Activated CD4-positive, alpha-beta T cell treated with anti-CD3 and anti-CD28 coated beads for 1 hour (primary cell): ENCODE measurements at regions not wholly inside any gene's neighbourhood (a gene's known extent, or its start where the extent isn't known, plus 50 kb on each side); places are given as distances from the start of the nearest gene placed in this dataset.

Experiments used
- DNase-seq: peaks from one replicate; pipeline ENCODE4 v3.0.0-alpha.2; 2020

DNA sequence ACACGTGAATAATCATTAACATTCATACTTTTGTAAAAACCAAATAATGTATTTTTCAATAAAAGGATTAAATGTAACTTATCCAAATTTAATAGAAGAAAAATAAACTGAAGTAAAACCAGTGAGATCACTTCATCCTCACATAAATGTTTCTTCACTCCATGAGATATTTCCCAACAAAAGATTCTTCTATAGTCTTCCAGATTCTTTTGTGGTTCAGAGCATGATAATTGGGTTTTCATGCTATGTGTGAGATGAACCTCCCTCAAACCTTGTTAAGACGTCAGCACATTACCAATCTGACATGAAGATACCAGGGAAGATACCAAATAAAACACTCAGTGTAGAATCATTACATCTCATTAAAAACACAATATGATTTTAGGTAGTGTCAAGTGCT lies 62.9 kb upstream of the OXGR1 start:
- DNase-seq: no peak

DNA sequence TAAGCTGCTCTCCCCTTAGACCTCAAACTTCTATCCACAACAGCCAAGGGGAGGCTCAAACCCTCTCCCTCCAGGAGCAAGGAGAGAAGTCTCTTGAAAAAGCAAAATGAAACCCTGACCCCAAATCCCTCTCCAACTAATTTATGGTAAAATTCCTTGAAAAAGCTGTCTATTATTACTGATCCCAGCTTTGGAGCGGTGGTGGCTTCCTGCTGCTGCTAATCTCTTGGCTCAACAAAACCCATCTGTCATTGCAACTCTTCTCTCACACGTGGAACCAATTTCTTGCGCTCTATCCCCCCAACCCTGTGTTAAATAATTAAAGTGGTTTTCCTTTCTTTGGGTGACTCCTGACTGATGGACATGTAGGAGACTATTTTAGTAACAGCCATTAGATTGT lies 64.1 kb upstream of the OXGR1 start:
- DNase-seq: no peak

DNA sequence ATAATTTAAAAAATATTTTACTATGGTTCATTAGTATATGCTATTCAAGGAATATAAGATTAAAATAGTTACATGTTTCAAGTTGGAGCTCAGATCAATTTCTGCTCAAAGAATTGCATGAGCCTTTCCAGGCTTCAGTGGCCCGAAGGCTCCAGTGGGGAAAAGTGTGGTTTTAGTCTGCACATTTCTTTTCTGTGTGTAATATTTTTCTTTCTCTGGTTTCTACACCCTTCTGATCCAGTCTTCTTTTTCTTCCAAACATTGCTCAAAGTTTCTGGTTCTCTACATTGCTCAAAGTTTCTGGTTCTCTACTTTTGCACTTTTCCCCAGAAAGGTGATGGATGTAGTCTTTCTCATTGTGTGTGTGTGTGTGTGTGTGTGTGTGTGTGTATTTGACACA lies 64.7 kb upstream of the OXGR1 start:
- DNase-seq: no peak

DNA sequence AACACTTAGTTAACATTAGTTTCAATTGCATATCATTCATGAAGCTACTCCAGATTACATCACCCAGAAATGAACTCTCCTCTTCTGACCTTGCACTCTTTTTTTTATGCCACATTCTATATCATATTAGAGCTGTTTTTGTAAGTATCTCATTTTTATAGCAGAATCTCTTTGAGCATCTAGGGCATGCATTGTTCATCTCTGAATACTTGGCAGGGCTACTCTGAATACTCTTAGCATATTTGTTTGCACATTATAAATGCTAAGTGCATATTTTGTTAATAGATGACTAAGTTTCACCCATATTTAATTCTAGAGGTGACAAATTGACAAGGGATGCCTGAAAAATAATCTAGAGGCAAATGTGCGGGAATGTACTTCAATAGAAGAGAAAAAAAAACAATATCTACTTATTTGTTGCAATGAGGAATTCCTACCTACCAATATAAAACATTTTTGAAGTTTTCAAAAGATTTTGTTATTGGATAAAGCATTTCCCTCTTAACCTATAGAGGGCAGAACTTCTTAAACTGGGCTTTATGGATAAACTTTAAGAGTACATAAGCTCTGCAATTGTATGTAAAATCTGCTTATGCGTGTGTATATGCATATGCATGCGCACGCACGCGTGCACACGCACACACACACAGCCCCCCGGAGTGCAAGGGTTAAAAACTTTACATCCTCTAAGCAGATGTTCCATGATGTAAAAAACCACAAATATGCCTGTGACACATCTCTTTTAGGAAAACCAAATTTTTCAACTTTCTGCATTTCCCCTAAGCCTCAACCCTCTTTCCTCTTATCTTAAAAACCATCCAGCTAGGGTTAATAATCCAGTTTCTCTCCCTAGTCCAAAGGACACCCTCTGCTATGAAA lies 73.0 kb upstream of the OXGR1 start:
- DNase-seq: no peak

DNA sequence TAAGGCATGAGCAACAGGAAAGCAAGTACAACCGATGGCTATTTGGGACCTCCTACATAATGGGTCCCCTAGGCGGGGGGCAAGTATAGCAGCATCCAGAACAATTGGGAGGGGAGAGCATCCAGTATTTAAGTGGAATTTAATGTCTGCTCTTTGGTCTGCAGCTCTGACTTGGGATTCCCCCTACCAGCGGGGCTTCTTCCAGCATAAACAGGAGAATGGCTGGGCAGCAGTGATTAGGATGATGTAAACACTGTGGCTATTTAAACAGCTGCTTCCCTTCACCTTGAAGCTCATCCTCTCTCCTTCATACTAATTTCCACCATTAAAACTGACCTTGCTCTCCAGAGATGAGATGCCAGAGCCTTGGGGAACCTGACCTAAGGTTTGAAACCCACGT lies 73.9 kb upstream of the OXGR1 start:
- DNase-seq: no peak

DNA sequence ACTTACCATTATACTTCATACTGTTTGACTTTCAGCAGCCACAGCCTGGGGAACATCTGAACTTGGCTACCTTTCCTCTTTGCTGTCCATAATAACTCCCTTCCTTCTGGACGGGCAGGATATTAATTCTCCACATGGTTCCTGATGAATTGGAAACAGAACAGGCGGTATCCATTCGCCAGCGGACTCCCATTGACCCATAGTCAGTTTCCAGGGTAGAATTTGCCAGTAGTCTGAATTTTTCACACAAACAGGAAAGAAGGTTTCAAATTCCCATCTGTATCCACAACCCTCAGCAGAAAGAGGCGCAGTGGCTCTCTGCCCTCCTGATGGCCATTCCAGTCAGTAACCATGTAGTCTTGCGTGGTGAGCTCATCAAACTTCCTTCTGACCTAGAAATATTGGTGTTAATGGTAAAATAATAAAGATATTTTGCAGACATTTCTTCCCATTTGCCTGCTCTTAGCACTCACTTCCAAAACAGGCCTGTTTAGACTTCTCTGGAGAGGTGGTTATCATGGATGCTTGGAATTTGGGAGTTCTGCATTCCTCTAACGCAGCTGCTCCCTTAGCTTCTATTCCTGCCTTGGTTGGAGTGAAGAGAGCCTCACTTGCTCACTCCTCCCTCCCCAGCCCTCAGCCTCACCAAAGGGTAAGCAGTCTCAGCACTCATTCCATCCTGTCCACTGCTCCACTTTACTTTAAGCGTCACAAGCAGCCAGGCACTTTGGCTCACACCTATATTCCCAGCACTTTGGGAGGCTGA lies 75.0 kb upstream of the OXGR1 start:
- DNase-seq: no peak

GRCh38 chr13:97072297-97072696 lies 78.0 kb upstream of the OXGR1 start:
- DNase-seq: no peak

GRCh38 chr13:97074618-97075017 lies 80.3 kb upstream of the OXGR1 start:
- DNase-seq: no peak

- no peak for DNase-seq
Observed at GRCh38 chr13:97076898-97077297, 82.6 kb upstream of the OXGR1 start.

DNA sequence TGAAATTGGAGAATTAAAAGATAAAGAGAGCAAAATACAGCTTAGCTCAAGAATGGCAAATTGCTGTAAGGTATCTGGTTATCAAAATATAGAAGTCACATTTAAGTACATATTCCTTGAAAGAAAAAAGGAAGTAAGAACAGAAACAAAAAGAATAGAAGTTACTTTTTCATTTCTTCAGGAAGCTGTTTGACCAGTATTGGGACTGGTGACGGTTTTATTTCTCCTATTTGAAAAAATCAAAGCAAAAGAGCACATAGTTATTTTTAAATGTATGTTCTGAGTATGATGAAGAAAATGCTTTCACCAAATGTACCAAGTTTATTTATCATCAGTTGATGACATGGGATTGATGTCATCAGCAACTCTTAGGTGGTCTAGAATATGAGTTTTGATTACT lies 83.1 kb upstream of the OXGR1 start:
- no peak for DNase-seq

GRCh38 chr13:97079726-97080125 lies 85.5 kb upstream of the OXGR1 start:
- DNase-seq: no peak

GRCh38 chr13:97082461-97083207 lies 88.4 kb upstream of the OXGR1 start:
- no peak for DNase-seq

DNA sequence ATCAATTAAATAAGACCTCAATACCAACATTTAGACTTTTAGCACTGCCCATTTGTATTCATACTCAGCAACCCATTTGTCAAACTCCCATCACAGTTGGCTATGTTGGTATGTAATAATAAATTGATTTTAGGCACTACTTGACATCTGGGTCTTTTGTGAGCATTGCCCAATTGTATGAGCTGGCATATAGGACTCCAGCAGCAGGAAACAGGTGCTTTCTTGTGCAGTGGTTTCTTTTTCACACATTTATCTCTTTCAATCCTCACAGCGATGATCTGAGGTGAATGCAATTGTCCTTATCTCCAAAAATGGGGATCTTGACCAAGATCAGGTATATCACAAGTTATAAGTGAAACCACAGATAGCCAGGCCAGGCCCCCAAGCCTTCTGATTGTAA lies 96.9 kb upstream of the OXGR1 start:
- DNase-seq: no peak

DNA sequence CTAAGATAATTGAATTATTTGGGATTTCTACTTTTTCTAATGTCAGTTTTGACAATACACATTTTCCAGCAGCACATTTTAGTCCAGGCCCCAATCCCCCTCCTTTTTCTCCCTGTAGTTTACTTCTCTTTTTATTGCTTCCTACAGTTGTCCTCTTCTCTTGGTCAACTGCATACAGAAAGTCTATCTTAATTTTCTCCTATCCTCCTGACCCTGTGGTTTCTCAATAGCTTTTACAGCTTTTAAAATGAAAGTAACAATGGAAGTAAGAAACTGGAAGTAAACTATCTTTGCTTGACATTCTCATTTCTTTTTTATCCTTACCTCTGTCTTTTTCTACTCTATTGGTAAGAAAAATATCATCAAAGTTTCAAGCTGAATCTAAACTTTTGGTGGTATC lies 106.5 kb upstream of the OXGR1 start:
- no peak for DNase-seq

DNA sequence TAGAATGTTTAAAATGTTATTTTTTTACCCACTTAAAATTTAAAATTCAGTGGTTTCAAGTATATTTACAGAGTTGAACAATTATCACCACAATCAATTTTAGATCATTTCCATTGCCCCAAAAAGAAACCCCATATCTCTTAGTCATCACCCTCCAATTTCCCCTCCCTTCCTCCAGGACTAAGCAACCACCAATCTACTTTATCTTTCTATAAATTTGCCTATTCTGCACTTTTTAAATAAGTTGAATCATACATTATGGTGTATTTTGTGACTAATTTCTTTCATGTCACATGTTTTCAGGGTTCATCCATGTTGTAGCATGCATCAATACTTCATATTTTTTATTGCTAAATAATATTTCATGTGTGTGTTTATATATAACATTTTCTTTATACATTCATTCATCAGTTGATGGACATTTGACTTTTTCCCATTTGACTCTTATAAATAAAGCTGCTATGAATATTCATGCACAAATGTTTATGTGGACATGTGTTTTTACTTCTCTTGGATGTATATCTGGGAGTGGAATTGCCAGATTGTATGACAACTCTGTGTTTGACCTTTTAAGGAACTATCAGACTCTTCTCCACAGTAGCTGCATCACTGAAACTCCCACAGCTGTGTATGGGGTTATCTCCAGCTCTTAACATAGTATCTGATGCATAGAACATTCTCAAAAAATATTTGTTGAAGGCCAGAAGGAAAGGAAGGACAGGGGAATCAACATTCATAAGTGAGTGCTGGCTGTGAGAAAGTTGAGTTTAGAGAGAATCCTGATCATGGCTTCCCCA lies 107.8 kb upstream of the OXGR1 start:
- DNase-seq: no peak

GRCh38 chr13:97106323-97106722 lies 112.0 kb upstream of the OXGR1 start:
- DNase-seq: no peak

DNA sequence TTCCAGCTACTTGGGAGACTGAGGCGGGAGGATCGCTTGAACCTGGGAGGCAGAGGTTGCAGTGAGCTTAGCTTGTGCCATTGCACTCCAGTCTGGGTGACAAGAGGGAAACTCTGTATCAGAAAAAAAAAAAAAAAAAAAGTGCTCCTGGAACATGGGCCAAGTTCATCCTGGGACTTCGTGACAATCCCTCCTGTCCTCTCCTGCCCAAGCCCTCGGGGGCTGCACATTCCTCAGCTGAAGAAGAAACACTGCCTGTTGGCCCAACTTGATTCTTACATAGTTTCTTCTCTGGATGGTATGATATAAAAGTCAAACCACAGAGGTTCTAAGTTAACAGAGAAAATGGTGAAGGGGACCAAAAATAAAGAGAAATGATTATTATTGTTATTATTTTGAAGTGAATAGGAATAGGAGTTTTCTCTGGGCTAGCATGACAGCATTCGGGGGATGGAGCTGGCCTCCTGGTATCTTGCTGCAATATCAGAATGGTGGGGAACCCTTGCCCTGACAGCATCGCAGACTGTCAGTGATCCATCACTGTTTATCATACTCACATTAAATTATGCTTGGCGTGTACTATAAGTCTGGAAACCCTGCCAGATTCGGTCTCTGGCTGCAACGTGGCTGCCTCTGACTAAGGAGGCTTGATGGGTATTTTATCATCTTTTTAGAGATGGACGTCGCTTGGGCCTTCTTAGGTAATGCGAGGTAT lies 113.7 kb upstream of the OXGR1 start:
- DNase-seq: no peak

DNA sequence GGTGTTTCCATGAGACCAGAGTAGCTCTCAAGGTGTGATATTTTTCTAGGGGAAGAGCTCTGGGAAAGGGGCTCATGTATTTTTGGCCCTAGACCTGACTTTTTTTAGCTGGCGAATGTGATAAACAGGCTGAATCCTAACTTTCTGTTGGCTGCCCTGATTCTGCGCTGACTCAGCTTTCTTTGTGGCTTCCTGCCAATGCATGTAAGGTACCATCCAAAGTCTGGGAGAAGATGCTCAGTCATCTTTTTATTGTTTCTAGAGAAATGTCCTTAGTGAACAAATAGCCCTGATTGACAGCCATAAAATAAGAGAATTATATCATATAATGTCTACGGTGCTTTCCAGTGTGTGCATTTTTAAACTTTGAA lies 113.6 kb upstream of the MBNL2 start:
- DNase-seq: no peak

DNA sequence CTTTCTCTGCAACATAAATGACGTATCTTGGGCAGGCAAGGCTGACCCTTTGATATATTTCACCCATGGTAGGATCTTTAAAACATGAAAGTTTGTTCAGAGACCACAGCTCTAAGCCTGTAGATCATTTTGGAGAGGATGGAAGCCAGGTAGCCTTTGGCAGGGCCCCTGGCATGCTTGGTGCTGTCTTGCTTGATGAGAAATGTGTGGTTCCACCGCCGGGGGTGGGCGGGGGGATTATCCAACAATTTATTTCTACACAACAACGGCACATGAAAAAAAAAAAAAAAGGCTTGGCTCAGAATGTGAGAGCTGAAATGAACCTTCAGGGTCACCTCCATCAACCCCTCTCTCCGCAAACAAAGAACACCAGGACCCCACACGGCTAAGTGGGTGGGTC lies 112.9 kb upstream of the MBNL2 start:
- no peak for DNase-seq

DNA sequence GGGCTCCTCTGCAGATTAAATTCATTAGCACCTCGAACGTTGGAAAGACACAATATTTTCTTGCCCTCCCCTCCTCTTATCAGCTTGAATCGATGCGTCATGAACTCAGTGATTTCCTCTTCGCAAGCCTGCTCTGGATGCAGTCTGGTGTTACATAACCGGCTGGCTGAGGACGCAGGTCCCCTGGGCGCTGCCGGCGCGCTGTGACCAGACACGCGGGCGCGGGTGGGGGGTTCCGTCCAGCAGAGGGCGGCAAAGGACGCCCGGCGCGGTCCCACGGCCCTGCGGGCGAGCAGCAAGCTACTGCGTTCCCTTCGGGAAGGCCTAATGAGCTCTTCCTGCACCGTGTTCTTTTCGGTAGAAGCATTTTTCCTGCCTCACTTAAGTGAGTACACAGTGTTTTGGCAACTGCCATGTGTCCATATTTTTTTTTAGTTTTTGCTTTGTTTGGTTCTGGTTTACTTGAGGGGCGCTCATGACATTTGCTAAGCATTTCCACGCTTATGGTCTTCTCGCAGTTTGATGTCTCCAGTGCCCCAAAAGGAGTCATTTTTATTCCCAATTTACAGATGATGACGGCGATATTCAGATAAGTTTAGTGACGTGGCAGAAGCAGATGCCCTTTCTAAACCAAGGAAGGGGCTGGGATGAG lies 112.2 kb upstream of the MBNL2 start:
- DNase-seq: peak; percentile 70

DNA sequence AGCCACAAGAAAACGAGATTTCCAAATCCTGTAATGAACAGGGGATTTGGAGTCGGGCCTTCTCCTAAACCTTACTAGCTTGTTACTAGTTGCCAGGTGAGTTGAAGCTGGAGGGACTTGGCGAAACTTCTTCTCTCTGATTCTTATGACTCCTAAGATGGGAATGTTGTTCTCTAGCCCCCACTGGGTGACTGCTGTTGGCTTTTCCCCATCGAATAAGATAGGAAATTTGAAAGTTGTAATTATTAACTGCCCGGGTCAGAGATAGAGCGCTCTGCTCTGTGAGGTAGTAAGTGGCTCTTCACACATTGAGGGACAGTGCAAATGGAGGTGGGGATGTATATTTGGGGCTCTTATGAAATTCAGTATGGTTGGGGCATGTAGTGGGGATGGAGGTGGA lies 111.2 kb upstream of the MBNL2 start:
- DNase-seq: no peak

GRCh38 chr13:97111756-97112155 lies 110.4 kb upstream of the MBNL2 start:
- no peak for DNase-seq
